ENCODE measurements at regions not wholly inside any gene's neighbourhood (a gene's known extent, or its start where the extent isn't known, plus 50 kb on each side); places are given as distances from the start of the nearest gene placed in this dataset.

GRCh38 chr3:67142432-67142831 is 144.3 kb downstream of the KBTBD8 start:
- TF ChIP-seq CTCF (IDR thresholded peaks at IDR 0.05) (no peak), POLR2A (IDR thresholded peaks at IDR 0.05; ENCODE audit: low read depth) (no peak), POLR2AphosphoS5 (IDR thresholded peaks at IDR 0.05) (no peak), EP300 (IDR thresholded peaks at IDR 0.05) (no peak)
